Astrocyte (in vitro differentiated cells and primary cell): ENCODE measurements at regions not wholly inside any gene's neighbourhood (a gene's known extent, or its start where the extent isn't known, plus 50 kb on each side); places are given as distances from the start of the nearest gene placed in this dataset.

ENCODE experiments used
- DNase-seq: peaks from one replicate; pipeline ENCODE4 v3.0.0-alpha.2; 2010; ENCODE audit warnings: low read depth
- FAIRE-seq: peaks from 2 replicates; lab custom pipeline; 2011; peaks lifted over from hg19 to GRCh38; lab: Jason Lieb, UNC
- H2AFZ ChIP-seq: 2 replicates; pipeline ENCODE4 v1.6.0; 2012; ENCODE audit warnings: low read depth, low read length, inconsistent platforms
- H3K27ac ChIP-seq: 2 replicates; pipeline ENCODE4 v1.5.1; 2011; ENCODE audit warnings: low read depth, low read length, inconsistent platforms
- H3K27me3 ChIP-seq: 2 replicates; pipeline ENCODE4 v1.6.0; 2011; ENCODE audit warnings: low read length, inconsistent platforms; ENCODE audit not compliant: insufficient read depth
- H3K36me3 ChIP-seq: 2 replicates; pipeline ENCODE4 v1.5.1; 2011; ENCODE audit warnings: low read length, inconsistent platforms; ENCODE audit not compliant: insufficient read depth
- H3K4me1 ChIP-seq: 2 replicates; pipeline ENCODE4 v1.5.1; 2011; ENCODE audit warnings: low read length, inconsistent platforms; ENCODE audit not compliant: insufficient read depth
- H3K4me2 ChIP-seq: 2 replicates; pipeline ENCODE4 v1.6.0; 2012; ENCODE audit warnings: low read length, inconsistent platforms
- H3K4me3 ChIP-seq: 2 replicates; pipeline ENCODE4 v1.5.1; 2011; ENCODE audit warnings: low read depth, mild to moderate bottlenecking, low read length, inconsistent platforms; ENCODE audit not compliant: insufficient read depth
- H3K79me2 ChIP-seq: 2 replicates; pipeline ENCODE4 v1.6.0; 2012; ENCODE audit warnings: mild to moderate bottlenecking, low read length, inconsistent platforms; ENCODE audit not compliant: insufficient read depth
- H3K9ac ChIP-seq: 2 replicates; pipeline ENCODE4 v1.6.0; 2012; ENCODE audit warnings: mild to moderate bottlenecking, low read length, inconsistent platforms
- H3K9me3 ChIP-seq: 2 replicates; pipeline ENCODE4 v1.5.1; 2012; ENCODE audit warnings: low read depth, mild to moderate bottlenecking, low read length, inconsistent platforms; ENCODE audit not compliant: insufficient read depth
- H4K20me1 ChIP-seq: 2 replicates; pipeline ENCODE4 v1.6.0; 2012; ENCODE audit warnings: low read length, inconsistent platforms; ENCODE audit not compliant: insufficient read depth
- H3K27ac Mint-ChIP-seq: one replicate; pipeline ENCODE4 v1.8.0; 2021; ENCODE audit warnings: mild to moderate bottlenecking, mixed read lengths; ENCODE audit not compliant: unreplicated experiment
- H3K27me3 Mint-ChIP-seq: one replicate; pipeline ENCODE4 v1.8.0; 2021; ENCODE audit warnings: low read depth, mixed read lengths; ENCODE audit not compliant: unreplicated experiment
- H3K36me3 Mint-ChIP-seq: one replicate; pipeline ENCODE4 v1.8.0; 2021; ENCODE audit warnings: low read depth, mixed read lengths; ENCODE audit not compliant: unreplicated experiment
- H3K4me1 Mint-ChIP-seq: one replicate; pipeline ENCODE4 v1.8.0; 2021; ENCODE audit warnings: low read depth, mixed read lengths; ENCODE audit not compliant: unreplicated experiment
- H3K4me3 Mint-ChIP-seq: one replicate; pipeline ENCODE4 v1.8.0; 2021; ENCODE audit warnings: mild to moderate bottlenecking, moderate library complexity, mixed read lengths; ENCODE audit not compliant: unreplicated experiment
- H3K9me3 Mint-ChIP-seq: one replicate; pipeline ENCODE4 v1.8.0; 2021; ENCODE audit warnings: mild to moderate bottlenecking, mixed read lengths; ENCODE audit not compliant: unreplicated experiment
- EZH2 ChIP-seq: IDR thresholded peaks from 2 replicates; pipeline ENCODE4 v1.6.1; 2012; ENCODE audit warnings: mild to moderate bottlenecking, low read length, inconsistent platforms; ENCODE audit not compliant: insufficient read depth
- TF ChIP-seq, protein P1 (sequence below): IDR thresholded peaks from 2 replicates; pipeline ENCODE4 v1.5.1; 2011; ENCODE audit warnings: low read depth, mild to moderate bottlenecking, inconsistent platforms, low read length, moderate library complexity; ENCODE audit not compliant: insufficient read depth

DNA sequence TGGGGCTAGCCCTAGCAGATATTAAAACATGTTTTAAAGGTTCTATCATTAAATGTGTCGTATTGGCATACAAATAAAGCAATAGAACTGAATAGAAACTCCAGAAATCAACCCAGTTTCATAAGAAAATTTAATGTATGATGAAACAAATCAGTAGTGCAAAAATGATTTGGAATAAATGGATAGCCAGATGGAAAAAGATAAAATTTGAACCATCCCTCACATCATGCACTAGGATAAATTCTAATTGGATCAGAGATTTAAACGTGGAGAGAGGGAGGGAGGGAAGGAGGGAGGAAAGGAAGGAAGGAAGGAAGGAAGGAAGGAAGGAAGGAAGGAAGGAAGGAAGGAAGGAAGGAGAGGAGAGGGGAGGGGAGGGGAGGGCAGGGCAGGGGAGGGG, 235.3 kb downstream of the SEC61B start:
- H3K9me3 ChIP-seq, result no peaks in the 10 kb centered on the region
- TF ChIP-seq EZH2, result no peak
- TF ChIP-seq, protein P1, sequence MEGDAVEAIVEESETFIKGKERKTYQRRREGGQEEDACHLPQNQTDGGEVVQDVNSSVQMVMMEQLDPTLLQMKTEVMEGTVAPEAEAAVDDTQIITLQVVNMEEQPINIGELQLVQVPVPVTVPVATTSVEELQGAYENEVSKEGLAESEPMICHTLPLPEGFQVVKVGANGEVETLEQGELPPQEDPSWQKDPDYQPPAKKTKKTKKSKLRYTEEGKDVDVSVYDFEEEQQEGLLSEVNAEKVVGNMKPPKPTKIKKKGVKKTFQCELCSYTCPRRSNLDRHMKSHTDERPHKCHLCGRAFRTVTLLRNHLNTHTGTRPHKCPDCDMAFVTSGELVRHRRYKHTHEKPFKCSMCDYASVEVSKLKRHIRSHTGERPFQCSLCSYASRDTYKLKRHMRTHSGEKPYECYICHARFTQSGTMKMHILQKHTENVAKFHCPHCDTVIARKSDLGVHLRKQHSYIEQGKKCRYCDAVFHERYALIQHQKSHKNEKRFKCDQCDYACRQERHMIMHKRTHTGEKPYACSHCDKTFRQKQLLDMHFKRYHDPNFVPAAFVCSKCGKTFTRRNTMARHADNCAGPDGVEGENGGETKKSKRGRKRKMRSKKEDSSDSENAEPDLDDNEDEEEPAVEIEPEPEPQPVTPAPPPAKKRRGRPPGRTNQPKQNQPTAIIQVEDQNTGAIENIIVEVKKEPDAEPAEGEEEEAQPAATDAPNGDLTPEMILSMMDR, result no peak
- no peak overlapping the region for H3K27ac ChIP-seq
- H3K4me3 ChIP-seq, result no peak overlapping the region
- peaks cover 4% of the 10 kb centered on the region for H3K27me3 ChIP-seq
- no peaks in the 10 kb centered on the region for H3K36me3 ChIP-seq
- no peak overlapping the region for H3K4me2 ChIP-seq
- Mint-ChIP-seq H3K36me3 (no peaks in the 10 kb centered on the region), H3K4me1 (peaks cover 8% of the 10 kb centered on the region), H3K4me3 (no peak overlapping the region), H3K9me3 (no peaks in the 10 kb centered on the region), H3K27me3 (no peaks in the 10 kb centered on the region), H3K27ac (no peak overlapping the region)
- H2AFZ ChIP-seq, result no peak overlapping the region
- DNase-seq (no peak), FAIRE-seq (no peak)
- H3K79me2 ChIP-seq, result no peaks in the 10 kb centered on the region
- H4K20me1 ChIP-seq, result no peaks in the 10 kb centered on the region
- no peak overlapping the region for H3K9ac ChIP-seq
- no peaks in the 10 kb centered on the region for H3K4me1 ChIP-seq

DNA sequence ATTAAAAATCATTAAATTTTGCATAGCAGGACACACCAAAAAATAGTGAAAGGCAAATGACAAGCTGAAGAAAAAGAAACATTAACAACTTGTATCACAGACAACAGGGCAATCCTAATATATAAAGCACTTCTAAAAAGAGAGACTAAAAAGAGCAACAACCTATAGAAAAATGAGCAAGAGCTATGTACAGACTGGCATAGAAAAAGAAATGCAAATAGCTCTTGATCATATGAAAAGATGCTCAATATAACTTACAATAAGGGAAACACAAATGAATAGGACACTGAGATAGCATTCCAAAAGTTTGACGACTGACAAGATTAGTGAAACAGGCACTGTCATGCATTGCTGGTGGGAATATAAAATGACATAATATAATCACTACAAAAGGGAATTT, 235.9 kb downstream of the SEC61B start:
- no peak overlapping the region for H3K27ac ChIP-seq
- no peaks in the 10 kb centered on the region for H3K79me2 ChIP-seq
- no peak overlapping the region for H3K9ac ChIP-seq
- Mint-ChIP-seq H3K27me3 (no peaks in the 10 kb centered on the region), H3K4me3 (no peak overlapping the region), H3K36me3 (no peaks in the 10 kb centered on the region), H3K9me3 (no peaks in the 10 kb centered on the region), H3K4me1 (peaks cover 8% of the 10 kb centered on the region), H3K27ac (no peak overlapping the region)
- H3K27me3 ChIP-seq, result peaks cover 5% of the 10 kb centered on the region
- no peak overlapping the region for H3K4me2 ChIP-seq
- no peaks in the 10 kb centered on the region for H3K36me3 ChIP-seq
- FAIRE-seq (no peak), DNase-seq (no peak)
- no peaks in the 10 kb centered on the region for H3K9me3 ChIP-seq
- H3K4me3 ChIP-seq, result no peak overlapping the region
- TF ChIP-seq EZH2, result no peak
- TF ChIP-seq, protein P1, result no peak
- H3K4me1 ChIP-seq, result no peaks in the 10 kb centered on the region
- H4K20me1 ChIP-seq, result no peaks in the 10 kb centered on the region
- H2AFZ ChIP-seq, result no peak overlapping the region

DNA sequence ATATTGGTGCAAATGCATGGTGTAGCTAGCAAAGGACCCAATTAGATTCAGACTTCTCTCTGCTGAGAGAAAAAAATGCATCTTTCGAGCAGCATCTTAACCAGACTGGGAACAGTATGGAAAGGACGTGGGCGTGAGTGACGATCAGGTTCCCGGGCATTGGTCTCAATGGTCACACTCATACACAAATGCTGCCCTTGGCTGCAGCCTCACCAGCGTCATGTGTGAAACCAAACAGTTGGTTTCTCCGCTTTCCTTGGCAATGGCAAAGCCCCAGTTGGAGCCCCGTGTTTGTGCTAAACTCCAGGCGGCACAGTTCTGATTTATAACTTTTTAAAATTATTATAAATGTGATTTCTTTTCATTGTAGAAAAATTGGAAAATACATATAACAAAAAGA, 237.8 kb downstream of the SEC61B start:
- H3K27ac Mint-ChIP-seq, result no peak overlapping the region
- Histone ChIP-seq H3K4me3 (no peak overlapping the region), H2AFZ (no peak overlapping the region), H3K27ac (no peak overlapping the region), H3K4me2 (no peak overlapping the region), H3K9ac (no peak overlapping the region), H3K4me1 (no peaks in the 10 kb centered on the region), H3K36me3 (no peaks in the 10 kb centered on the region), H3K27me3 (peaks cover 3% of the 10 kb centered on the region), H3K9me3 (no peaks in the 10 kb centered on the region), H4K20me1 (no peaks in the 10 kb centered on the region), H3K79me2 (no peaks in the 10 kb centered on the region)
- DNase-seq (no peak), FAIRE-seq (no peak)
- H3K4me3 Mint-ChIP-seq, result no peak overlapping the region
- H3K9me3 Mint-ChIP-seq, result no peaks in the 10 kb centered on the region
- H3K36me3 Mint-ChIP-seq, result no peaks in the 10 kb centered on the region
- TF ChIP-seq, protein P1, result no peak
- TF ChIP-seq EZH2, result no peak
- H3K4me1 Mint-ChIP-seq, result peaks cover 8% of the 10 kb centered on the region
- peaks cover 4% of the 10 kb centered on the region for H3K27me3 Mint-ChIP-seq
